HG02759 (cell line): ENCODE measurements at regions not wholly inside any gene's neighbourhood (a gene's known extent, or its start where the extent isn't known, plus 50 kb on each side); places are given as distances from the start of the nearest gene placed in this dataset.
"Not testable (repeated sequence)": the region's sequence is repeated elsewhere in the genome, so short reads cannot be mapped to it uniquely, and the experiment has no call there.

Experiments used
- ATAC-seq: cut with Tn5 transposase; IDR thresholded peaks from one replicate; pipeline ENCODE4 v1.9.1; 2021; ENCODE audit warnings: mild to moderate bottlenecking, moderate library complexity; ENCODE audit not compliant: unreplicated experiment

GRCh38 chr21:17348357-17348756, 164.5 kb upstream of the CXADR start:
- no peak for ATAC-seq

GRCh38 chr21:17348849-17349248, 164.0 kb upstream of the CXADR start:
- ATAC-seq: no peak

GRCh38 chr21:17351766-17352165, 161.1 kb upstream of the CXADR start:
- ATAC-seq: no peak

- no peak for ATAC-seq
Measured at GRCh38 chr21:17352996-17353655, 159.7 kb upstream of the CXADR start.

GRCh38 chr21:17359781-17360180, 153.1 kb upstream of the CXADR start:
- ATAC-seq: no peak

GRCh38 chr21:17368748-17369363, 144.0 kb upstream of the CXADR start:
- no peak for ATAC-seq

GRCh38 chr21:17370263-17370662, 142.6 kb upstream of the CXADR start:
- no peak for ATAC-seq

GRCh38 chr21:17370916-17371315, 141.9 kb upstream of the CXADR start:
- ATAC-seq: no peak

- no peak for ATAC-seq
Measured at GRCh38 chr21:17371450-17371849, 141.4 kb upstream of the CXADR start.

GRCh38 chr21:17372200-17372599, 140.6 kb upstream of the CXADR start:
- no peak for ATAC-seq

- no peak for ATAC-seq
Measured at GRCh38 chr21:17386498-17386897, 126.3 kb upstream of the CXADR start.

GRCh38 chr21:17387030-17387617, 125.7 kb upstream of the CXADR start:
- ATAC-seq: peak; percentile 67

GRCh38 chr21:17388226-17388625, 124.6 kb upstream of the CXADR start:
- no peak for ATAC-seq

GRCh38 chr21:17389311-17389710, 123.5 kb upstream of the CXADR start:
- no peak for ATAC-seq

- no peak for ATAC-seq
Measured at GRCh38 chr21:17390569-17390968, 122.3 kb upstream of the CXADR start.

- ATAC-seq: no peak
Measured at GRCh38 chr21:17391811-17392340, 121.0 kb upstream of the CXADR start.

GRCh38 chr21:17393413-17393812, 119.4 kb upstream of the CXADR start:
- ATAC-seq: no peak

- ATAC-seq: no peak
Measured at GRCh38 chr21:17396948-17397347, 115.9 kb upstream of the CXADR start.

GRCh38 chr21:17397703-17398102, 115.1 kb upstream of the CXADR start:
- no peak for ATAC-seq

GRCh38 chr21:17398954-17399353, 113.9 kb upstream of the CXADR start:
- ATAC-seq: not testable (repeated sequence)

- no peak for ATAC-seq
Measured at GRCh38 chr21:17402937-17403336, 109.9 kb upstream of the CXADR start.

- no peak for ATAC-seq
Measured at GRCh38 chr21:17406202-17406601, 106.6 kb upstream of the CXADR start.
